Adrenal gland (tissue), 5 donors: ENCODE measurements at regions not wholly inside any gene's neighbourhood (a gene's known extent, or its start where the extent isn't known, plus 50 kb on each side); places are given as distances from the start of the nearest gene placed in this dataset.

Experiments
- CTCF ChIP-seq, 6 experiments: fragments of 450-650 bp in 4 of 6; fragments of 200-600 bp in 2 of 6; sonication (generic) in 1 of 6; IDR thresholded peaks; 1 replicate in 5 of 6; 2 replicates in 1 of 6; pipeline versions ENCODE4 v1.5.1 to v1.8.0; 2016 to 2021; ENCODE audit warnings: antibody characterized with exemption in 6 of 6, mild to moderate bottlenecking in 2 of 6, moderate library complexity in 1 of 6
- POLR2A ChIP-seq, 2 donors: fragments of 450-650 bp; IDR thresholded peaks; one replicate each; pipeline ENCODE4 v1.6.1; 2017; ENCODE audit warnings: antibody characterized with exemption in 2 of 2, mild to moderate bottlenecking in 2 of 2, moderate library complexity in 1 of 2
- donor health status: DM: no; HTN: no; CAD: no.

- TF ChIP-seq CTCF (IDR thresholded peaks at IDR 0.05) (no peak), POLR2A (IDR thresholded peaks at IDR 0.05) (no peak)
Observed at GRCh38 chr4:72918362-72918761, 151.2 kb downstream of the COX18 start.
